MM.1S (cell line): ENCODE measurements at regions not wholly inside any gene's neighbourhood (a gene's known extent, or its start where the extent isn't known, plus 50 kb on each side); places are given as distances from the start of the nearest gene placed in this dataset.

ENCODE experiments used
- CTCF ChIP-seq: fragments of 300-600 bp; sonication (generic); IDR thresholded peaks from 2 replicates; pipeline ENCODE4 v1.5.1; 2016; ENCODE audit warnings: antibody characterized with exemption, low read length, mixed read lengths
- EZH2 ChIP-seq: fragments of 300-600 bp; sonication (generic); optimal IDR thresholded peaks from 2 replicates; pipeline ENCODE3; 2017; ENCODE audit warnings: low read depth, mild to moderate bottlenecking, antibody characterized with exemption, low read length, mixed read lengths
- EZH2phosphoT487 ChIP-seq: fragments of 300-600 bp; sonication (generic); IDR thresholded peaks from 2 replicates; pipeline ENCODE4 v1.6.1; 2018; ENCODE audit warnings: antibody characterized with exemption, low read length

DNA sequence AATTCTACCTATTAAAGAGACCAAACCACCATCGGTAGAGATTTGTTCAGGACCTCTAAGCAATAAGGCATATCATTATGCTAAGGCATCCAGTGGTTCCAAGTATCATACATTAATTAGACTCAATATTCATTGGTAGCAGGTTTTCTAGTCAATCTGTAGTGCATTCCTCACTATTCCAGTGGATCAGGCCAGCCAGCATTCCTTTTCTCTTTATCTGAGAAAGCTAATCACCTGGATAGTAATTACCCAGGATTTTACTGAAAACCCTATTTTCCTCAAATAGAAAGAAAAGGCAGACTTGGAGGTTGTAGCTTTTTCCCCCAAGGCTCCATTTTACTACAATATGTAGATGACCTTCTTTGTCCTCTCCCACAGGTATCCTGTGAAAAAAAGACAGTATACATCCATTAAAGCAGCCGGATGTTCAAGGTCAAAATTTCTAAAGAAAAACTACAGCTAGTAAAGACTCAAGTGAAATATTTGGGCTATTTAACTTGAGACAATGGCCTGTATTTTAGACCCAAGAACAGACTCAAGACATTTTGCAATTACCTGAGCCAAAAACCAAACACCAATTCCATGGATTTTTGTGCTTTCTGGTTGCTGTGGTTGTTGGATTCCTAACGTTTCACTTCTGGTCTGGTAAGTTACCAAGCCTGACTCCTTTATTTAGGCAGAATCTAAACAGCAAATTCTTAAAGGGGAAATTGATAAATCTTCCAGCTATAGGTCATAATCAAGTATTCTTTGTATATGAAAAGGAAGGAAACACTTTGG, 149.1 kb upstream of the MOCS1 start:
- TF ChIP-seq EZH2 (no peak), CTCF (no peak), EZH2phosphoT487 (no peak)
